ENCODE measurements at regions not wholly inside any gene's neighbourhood (a gene's known extent, or its start where the extent isn't known, plus 50 kb on each side); places are given as distances from the start of the nearest gene placed in this dataset.

GRCh38 chr4:121221608-121222007 lies 57.5 kb upstream of the TNIP3 start:
- no peak for DNase-seq

GRCh38 chr4:121221201-121221600 lies 57.1 kb upstream of the TNIP3 start:
- DNase-seq = no peak

DNA sequence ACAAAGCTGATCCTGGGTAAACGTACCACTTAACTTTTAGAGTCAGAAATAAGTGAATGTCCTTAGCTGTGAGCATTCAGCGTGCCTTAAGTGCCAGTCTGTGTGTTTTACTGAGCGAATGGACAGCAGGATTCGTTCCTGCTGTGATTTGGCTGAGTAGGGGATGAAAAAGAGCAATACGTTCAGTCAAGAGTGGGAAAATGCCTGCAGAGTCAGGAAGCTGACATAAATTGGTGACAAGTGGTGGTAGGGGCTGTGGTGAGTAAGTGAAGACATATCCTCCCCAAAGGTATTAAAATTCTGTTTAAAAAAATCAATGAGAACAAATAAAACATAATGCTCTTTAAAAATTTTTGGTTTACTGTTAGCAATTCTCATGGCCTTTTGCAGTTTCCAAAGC lies 56.6 kb upstream of the TNIP3 start:
- no peak for DNase-seq

DNA sequence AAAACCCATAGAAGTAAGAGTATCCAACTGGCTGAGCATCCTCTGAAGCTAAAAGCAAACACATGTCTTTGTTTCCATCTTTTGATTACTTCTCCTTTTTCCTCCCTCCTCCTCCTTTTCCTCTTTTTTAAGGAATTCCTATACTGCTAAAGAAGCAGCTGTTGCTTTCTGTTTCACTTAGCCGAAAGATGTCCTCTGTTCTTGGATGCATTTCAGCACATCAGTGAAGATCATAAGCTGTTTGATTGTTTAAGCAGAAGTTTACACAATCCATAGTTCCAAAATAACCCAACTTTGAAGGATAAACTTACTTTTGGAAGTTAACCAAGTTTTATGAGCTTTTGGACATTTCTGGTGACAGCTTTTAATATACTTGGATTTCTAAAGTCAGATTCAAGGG lies 55.1 kb upstream of the TNIP3 start:
- DNase-seq = no peak

GRCh38 chr4:121217351-121217750 lies 53.2 kb upstream of the TNIP3 start:
- no peak for DNase-seq

DNA sequence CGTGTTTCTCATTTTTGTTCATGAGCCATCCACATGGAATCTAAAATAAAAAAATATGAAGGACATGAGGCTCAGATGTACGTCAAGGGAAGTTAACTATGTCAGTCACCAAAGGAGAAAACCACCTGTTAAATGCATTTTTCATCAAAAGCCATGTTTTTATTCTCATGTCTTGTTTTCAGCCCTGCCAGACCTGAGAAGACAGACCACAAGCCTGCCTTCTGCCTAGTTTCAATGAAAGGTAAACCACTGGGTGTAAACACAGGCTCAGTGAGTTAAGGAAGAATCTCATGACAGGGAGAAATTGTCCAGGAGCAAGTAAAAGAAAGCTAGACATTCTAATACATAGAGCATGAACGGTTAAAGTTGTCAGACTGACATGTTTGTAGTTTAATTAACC lies 52.3 kb upstream of the TNIP3 start:
- no peak for DNase-seq

GRCh38 chr4:121213940-121214339 lies 49.8 kb upstream of the TNIP3 start:
- DNase-seq = no peak

Data from hippocampal formation (tissue), 2 donors.